ENCODE measurements at regions not wholly inside any gene's neighbourhood (a gene's known extent, or its start where the extent isn't known, plus 50 kb on each side); places are given as distances from the start of the nearest gene placed in this dataset.

- intact Hi-C loops (cut with micrococcal nuclease; ENCODE audit: unreplicated experiment): loop anchor here (5.0 kb wide), 1 partner anchor 93 kb away; no protein-coding TSS in a partner anchor
- no peak for TF ChIP-seq CTCF (IDR thresholded peaks at IDR 0.05; ENCODE audit: insufficient read depth in 1 of 2, low read depth in 1 of 2, low read length in 1 of 2, severe bottlenecking in 1 of 2, unreplicated experiment in 1 of 2)
- Histone ChIP-seq H3K36me3 (ENCODE audit: control insufficient read depth, insufficient read depth, low read length) (no peaks in the 10 kb centered on the region), H3K9me3 (no peaks in the 10 kb centered on the region), H3K4me1 (peaks cover 7% of the 10 kb centered on the region), H3K27me3 (replicated peaks; ENCODE audit: control insufficient read depth, insufficient read depth, low read length) (no peaks in the 10 kb centered on the region), H3K4me3 (ENCODE audit: low read depth, low read length) (no peak overlapping the region)
- BruUV-seq (replicated peaks): no TSS peak
- no peak for DNase-seq
- Mint-ChIP-seq H3K4me1 (ENCODE audit: low read depth, unreplicated experiment) (no peaks in the 10 kb centered on the region), H3K27me3 (ENCODE audit: insufficient read depth, unreplicated experiment) (no peaks in the 10 kb centered on the region), H3K9me3 (ENCODE audit: unreplicated experiment) (no peaks in the 10 kb centered on the region), H3K27ac (ENCODE audit: unreplicated experiment) (no peak overlapping the region), H3K36me3 (ENCODE audit: insufficient read depth, unreplicated experiment) (no peaks in the 10 kb centered on the region), H3K4me3 (ENCODE audit: unreplicated experiment) (no peak overlapping the region)
- CTCF ChIA-PET: no interaction called here
- POLR2A ChIA-PET: no interaction called here
These were observed 97.9 kb upstream of the RIOK3 start for GRCh38 chr18:23355206-23355605.

- no peaks in the 10 kb centered on the region for H3K36me3 ChIP-seq (ENCODE audit: control insufficient read depth, insufficient read depth, low read length)
- no peaks in the 10 kb centered on the region for H3K9me3 ChIP-seq
- no peak overlapping the region for H3K27ac Mint-ChIP-seq (ENCODE audit: unreplicated experiment)
- H3K27me3 Mint-ChIP-seq (ENCODE audit: insufficient read depth, unreplicated experiment): no peaks in the 10 kb centered on the region
- intact Hi-C loops (cut with micrococcal nuclease; ENCODE audit: unreplicated experiment): loop anchor here (5.0 kb wide), 1 partner anchor 94 kb away; no protein-coding TSS in a partner anchor
- H3K9me3 Mint-ChIP-seq (ENCODE audit: unreplicated experiment): no peaks in the 10 kb centered on the region
- H3K4me1 Mint-ChIP-seq (ENCODE audit: low read depth, unreplicated experiment): no peaks in the 10 kb centered on the region
- no peaks in the 10 kb centered on the region for H3K27me3 ChIP-seq (replicated peaks; ENCODE audit: control insufficient read depth, insufficient read depth, low read length)
- BruUV-seq (replicated peaks): no TSS peak
- no peaks in the 10 kb centered on the region for H3K36me3 Mint-ChIP-seq (ENCODE audit: insufficient read depth, unreplicated experiment)
- no peak for DNase-seq
- ChIA-PET POLR2A (no interaction called here), CTCF (no interaction called here)
- H3K4me3 ChIP-seq (ENCODE audit: low read depth, low read length): no peak overlapping the region
- peaks cover 7% of the 10 kb centered on the region for H3K4me1 ChIP-seq
- TF ChIP-seq CTCF (IDR thresholded peaks at IDR 0.05; ENCODE audit: insufficient read depth in 1 of 2, low read depth in 1 of 2, low read length in 1 of 2, severe bottlenecking in 1 of 2, unreplicated experiment in 1 of 2): no peak
- H3K4me3 Mint-ChIP-seq (ENCODE audit: unreplicated experiment): no peak overlapping the region
These were observed 96.7 kb upstream of the RIOK3 start for GRCh38 chr18:23356424-23356823.

GRCh38 chr18:23356915-23357601, 96.0 kb upstream of the RIOK3 start:
- CTCF ChIA-PET: no interaction called here
- Mint-ChIP-seq H3K27ac (ENCODE audit: unreplicated experiment) (no peak overlapping the region), H3K9me3 (ENCODE audit: unreplicated experiment) (no peaks in the 10 kb centered on the region)

More at GRCh38 chr18:23356915-23357601, 96.0 kb upstream of the RIOK3 start:
- TF ChIP-seq CTCF (IDR thresholded peaks at IDR 0.05; ENCODE audit: insufficient read depth in 1 of 2, low read depth in 1 of 2, low read length in 1 of 2, severe bottlenecking in 1 of 2, unreplicated experiment in 1 of 2): no peak
- intact Hi-C loops (cut with micrococcal nuclease; ENCODE audit: unreplicated experiment): loop anchor here (5.0 kb wide), 1 partner anchor 95 kb away; no protein-coding TSS in a partner anchor
- Histone ChIP-seq H3K4me1 (peaks cover 7% of the 10 kb centered on the region), H3K9me3 (no peaks in the 10 kb centered on the region), H3K4me3 (ENCODE audit: low read depth, low read length) (no peak overlapping the region), H3K27me3 (replicated peaks; ENCODE audit: control insufficient read depth, insufficient read depth, low read length) (no peaks in the 10 kb centered on the region), H3K36me3 (ENCODE audit: control insufficient read depth, insufficient read depth, low read length) (no peaks in the 10 kb centered on the region)
- POLR2A ChIA-PET: no interaction called here
- Mint-ChIP-seq H3K36me3 (ENCODE audit: insufficient read depth, unreplicated experiment) (no peaks in the 10 kb centered on the region), H3K4me3 (ENCODE audit: unreplicated experiment) (no peak overlapping the region), H3K27me3 (ENCODE audit: insufficient read depth, unreplicated experiment) (no peaks in the 10 kb centered on the region), H3K4me1 (ENCODE audit: low read depth, unreplicated experiment) (no peaks in the 10 kb centered on the region)
- BruUV-seq (replicated peaks): no TSS peak
- no peak for DNase-seq

Measured in Caco-2 (cell line).